Loucy (cell line): ENCODE measurements at regions not wholly inside any gene's neighbourhood (a gene's known extent, or its start where the extent isn't known, plus 50 kb on each side); places are given as distances from the start of the nearest gene placed in this dataset.
"Not testable (repeated sequence)": the region's sequence is repeated elsewhere in the genome, so short reads cannot be mapped to it uniquely, and the experiment has no call there.

Source experiments
- H2AFZ ChIP-seq: fragments of 200-600 bp; sonication (generic); 2 replicates; pipeline ENCODE4 v1.6.0; 2016; ENCODE audit warnings: antibody characterized with exemption, mild to moderate bottlenecking, low read length, moderate library complexity
- H3F3A ChIP-seq: fragments of 200-600 bp; 2 replicates; pipeline ENCODE4 v1.6.0; 2016; ENCODE audit warnings: antibody characterized with exemption, low read depth, mild to moderate bottlenecking
- H3K27me3 ChIP-seq: fragments of 200-600 bp; sonication (generic); 2 replicates; pipeline ENCODE4 v1.6.1; 2014; ENCODE audit warnings: low read length, mild to moderate bottlenecking; ENCODE audit not compliant: insufficient read depth, poor library complexity, severe bottlenecking
- H3K36me3 ChIP-seq: fragments of 200-600 bp; sonication (generic); 2 replicates; pipeline ENCODE4 v1.6.1; 2016; ENCODE audit warnings: low read length; ENCODE audit not compliant: insufficient read depth
- H3K4me1 ChIP-seq: fragments of 200-600 bp; sonication (generic); 2 replicates; pipeline ENCODE4 v1.5.1; 2014; ENCODE audit warnings: low read length, mild to moderate bottlenecking; ENCODE audit not compliant: insufficient read depth, poor library complexity, severe bottlenecking
- H3K4me2 ChIP-seq: fragments of 200-600 bp; sonication (generic); 2 replicates; pipeline ENCODE4 v1.6.0; 2014; ENCODE audit warnings: antibody characterized with exemption, low read length, low read depth, mild to moderate bottlenecking; ENCODE audit not compliant: poor library complexity, severe bottlenecking
- H3K4me3 ChIP-seq: fragments of 200-600 bp; sonication (generic); 2 replicates; pipeline ENCODE4 v1.5.1; 2014; ENCODE audit warnings: low read length, mild to moderate bottlenecking, mixed read lengths; ENCODE audit not compliant: poor library complexity, severe bottlenecking
- H3K79me2 ChIP-seq: fragments of 200-600 bp; sonication (generic); 2 replicates; pipeline ENCODE4 v1.6.1; 2014; ENCODE audit warnings: low read length; ENCODE audit not compliant: insufficient read depth
- H3K9ac ChIP-seq: fragments of 200-600 bp; sonication (generic); 2 replicates; pipeline ENCODE4 v1.6.0; 2014; ENCODE audit warnings: mild to moderate bottlenecking, low read depth, low read length, moderate library complexity; ENCODE audit not compliant: poor library complexity, severe bottlenecking
- H3K9me2 ChIP-seq: fragments of 200-600 bp; sonication (generic); replicated peaks from 2 replicates; pipeline ENCODE4 v1.6.1; 2016; ENCODE audit warnings: low read depth, low read length, mixed read lengths
- H3K9me3 ChIP-seq: fragments of 200-600 bp; sonication (generic); 2 replicates; pipeline ENCODE4 v1.6.1; 2014; ENCODE audit warnings: mild to moderate bottlenecking, antibody characterized with exemption, low read length, low read depth; ENCODE audit not compliant: insufficient read depth
- H4K20me1 ChIP-seq: fragments of 200-600 bp; sonication (generic); 2 replicates; pipeline ENCODE4 v1.6.0; 2014; ENCODE audit warnings: antibody characterized with exemption, low read length, mild to moderate bottlenecking; ENCODE audit not compliant: insufficient read depth, poor library complexity, severe bottlenecking
- EZH2phosphoT487 ChIP-seq: fragments of 200-600 bp; IDR thresholded peaks from 2 replicates; pipeline ENCODE4 v1.6.1; 2018; ENCODE audit warnings: antibody characterized with exemption, mild to moderate bottlenecking, moderate library complexity, borderline replicate concordance
- TF ChIP-seq, protein P1 (sequence below): fragments of 200-600 bp; sonication (generic); conservative IDR thresholded peaks from 2 replicates; pipeline ENCODE4 v1.5.1; 2014; ENCODE audit warnings: mild to moderate bottlenecking, antibody characterized with exemption, low read length

DNA sequence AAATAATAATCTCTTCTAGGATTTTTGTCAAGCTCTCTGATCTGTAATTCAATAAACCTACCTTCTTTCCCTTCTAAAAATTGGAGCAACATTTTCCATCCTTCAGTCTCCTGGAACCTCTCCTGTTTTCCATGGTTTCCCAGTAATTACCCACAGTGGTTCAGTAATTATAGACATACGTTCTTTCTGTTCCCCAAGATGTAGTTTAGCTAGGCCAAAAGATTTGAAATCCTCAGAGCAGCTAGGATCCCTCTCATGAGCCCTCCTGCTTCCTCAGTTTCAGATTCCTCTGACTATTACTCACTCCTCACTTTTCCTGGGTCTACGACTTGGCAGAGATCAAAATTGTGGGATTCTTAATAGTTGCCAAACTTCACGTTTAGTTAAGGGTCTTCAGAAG is 76.9 kb upstream of the IGSF10 start:
- no peak overlapping the region for H2AFZ ChIP-seq
- no peaks in the 10 kb centered on the region for H3K36me3 ChIP-seq

GRCh38 chr3:151526757-151527156 is 65.9 kb upstream of the IGSF10 start:
- no peak overlapping the region for H2AFZ ChIP-seq
- no peak overlapping the region for H3K4me2 ChIP-seq
- no peaks in the 10 kb centered on the region for H3K79me2 ChIP-seq
- H3K4me1 ChIP-seq: peaks cover 7% of the 10 kb centered on the region
- no peak overlapping the region for H3K4me3 ChIP-seq
- no peak overlapping the region for H3K9ac ChIP-seq
- no peaks in the 10 kb centered on the region for H4K20me1 ChIP-seq
- H3K27me3 ChIP-seq: no peaks in the 10 kb centered on the region
- no peaks in the 10 kb centered on the region for H3K9me2 ChIP-seq
- TF ChIP-seq, protein P1, sequence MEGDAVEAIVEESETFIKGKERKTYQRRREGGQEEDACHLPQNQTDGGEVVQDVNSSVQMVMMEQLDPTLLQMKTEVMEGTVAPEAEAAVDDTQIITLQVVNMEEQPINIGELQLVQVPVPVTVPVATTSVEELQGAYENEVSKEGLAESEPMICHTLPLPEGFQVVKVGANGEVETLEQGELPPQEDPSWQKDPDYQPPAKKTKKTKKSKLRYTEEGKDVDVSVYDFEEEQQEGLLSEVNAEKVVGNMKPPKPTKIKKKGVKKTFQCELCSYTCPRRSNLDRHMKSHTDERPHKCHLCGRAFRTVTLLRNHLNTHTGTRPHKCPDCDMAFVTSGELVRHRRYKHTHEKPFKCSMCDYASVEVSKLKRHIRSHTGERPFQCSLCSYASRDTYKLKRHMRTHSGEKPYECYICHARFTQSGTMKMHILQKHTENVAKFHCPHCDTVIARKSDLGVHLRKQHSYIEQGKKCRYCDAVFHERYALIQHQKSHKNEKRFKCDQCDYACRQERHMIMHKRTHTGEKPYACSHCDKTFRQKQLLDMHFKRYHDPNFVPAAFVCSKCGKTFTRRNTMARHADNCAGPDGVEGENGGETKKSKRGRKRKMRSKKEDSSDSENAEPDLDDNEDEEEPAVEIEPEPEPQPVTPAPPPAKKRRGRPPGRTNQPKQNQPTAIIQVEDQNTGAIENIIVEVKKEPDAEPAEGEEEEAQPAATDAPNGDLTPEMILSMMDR: no peak
- TF ChIP-seq EZH2phosphoT487: no peak
- no peaks in the 10 kb centered on the region for H3K36me3 ChIP-seq
- no peaks in the 10 kb centered on the region for H3F3A ChIP-seq
- no peaks in the 10 kb centered on the region for H3K9me3 ChIP-seq

More for the DNA sequence above, 76.9 kb upstream of the IGSF10 start:
- Histone ChIP-seq H3K9me3 (no peaks in the 10 kb centered on the region), H3K4me1 (peaks cover 3% of the 10 kb centered on the region), H3F3A (no peaks in the 10 kb centered on the region), H3K9ac (no peak overlapping the region), H4K20me1 (no peaks in the 10 kb centered on the region), H3K4me3 (no peak overlapping the region), H3K79me2 (no peaks in the 10 kb centered on the region), H3K9me2 (no peaks in the 10 kb centered on the region), H3K4me2 (no peak overlapping the region), H3K27me3 (no peaks in the 10 kb centered on the region)
- TF ChIP-seq, protein P1: no peak
- no peak for TF ChIP-seq EZH2phosphoT487

GRCh38 chr3:151520105-151520504 is 59.2 kb upstream of the IGSF10 start:
- no peaks in the 10 kb centered on the region for H3F3A ChIP-seq
- no peak overlapping the region for H2AFZ ChIP-seq
- H3K4me3 ChIP-seq: no peak overlapping the region
- peaks cover 2% of the 10 kb centered on the region for H3K4me1 ChIP-seq
- no peak overlapping the region for H3K4me2 ChIP-seq
- H4K20me1 ChIP-seq: no peaks in the 10 kb centered on the region
- H3K79me2 ChIP-seq: no peaks in the 10 kb centered on the region
- H3K9me3 ChIP-seq: peaks cover 5% of the 10 kb centered on the region
- TF ChIP-seq, protein P1: no peak
- TF ChIP-seq EZH2phosphoT487: no peak
- no peaks in the 10 kb centered on the region for H3K27me3 ChIP-seq
- H3K9me2 ChIP-seq: no peaks in the 10 kb centered on the region
- no peak overlapping the region for H3K9ac ChIP-seq
- no peaks in the 10 kb centered on the region for H3K36me3 ChIP-seq

- H3K79me2 ChIP-seq, H4K20me1 ChIP-seq, H3K9ac ChIP-seq, H3K27me3 ChIP-seq, H3K4me3 ChIP-seq, H2AFZ ChIP-seq, H3K4me1 ChIP-seq, H3K9me3 ChIP-seq, H3F3A ChIP-seq, H3K36me3 ChIP-seq, H3K4me2 ChIP-seq, H3K9me2 ChIP-seq: not testable (repeated sequence)
These were observed 50.6 kb upstream of the IGSF10 start for GRCh38 chr3:151511433-151511832.
